8988T (cell line): ENCODE measurements at regions not wholly inside any gene's neighbourhood (a gene's known extent, or its start where the extent isn't known, plus 50 kb on each side); places are given as distances from the start of the nearest gene placed in this dataset.

Experiments used
- DNase-seq: peaks from one replicate; pipeline ENCODE4 v3.0.0; 2011

GRCh38 chr15:62619526-62619925 lies 423.0 kb upstream of the TPM1 start:
- DNase-seq, result no peak

DNA sequence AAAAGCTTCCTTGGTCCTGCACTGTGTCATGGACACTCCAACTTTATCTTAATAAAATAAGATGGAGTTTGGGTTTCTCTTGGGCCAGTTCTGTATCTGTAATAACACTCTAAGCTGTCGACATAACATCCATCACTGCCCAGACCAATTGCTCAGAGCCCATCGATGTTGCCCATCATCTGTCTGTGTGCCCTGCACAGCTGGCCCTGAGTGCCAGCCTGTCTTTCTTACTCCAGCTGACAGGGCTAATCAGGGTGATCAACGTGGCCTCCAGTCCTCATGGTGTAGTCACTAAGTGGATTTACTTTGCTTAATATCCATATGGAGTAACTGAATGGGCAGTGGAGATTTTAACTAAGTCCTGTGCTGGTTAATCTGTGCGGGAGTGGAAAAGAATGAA lies 419.8 kb upstream of the TPM1 start:
- no peak for DNase-seq

GRCh38 chr15:62624547-62625378 lies 417.8 kb upstream of the TPM1 start:
- no peak for DNase-seq

GRCh38 chr15:62625429-62626033 lies 417.0 kb upstream of the TPM1 start:
- no peak for DNase-seq

GRCh38 chr15:62626903-62627302 lies 415.6 kb upstream of the TPM1 start:
- DNase-seq, result no peak

DNA sequence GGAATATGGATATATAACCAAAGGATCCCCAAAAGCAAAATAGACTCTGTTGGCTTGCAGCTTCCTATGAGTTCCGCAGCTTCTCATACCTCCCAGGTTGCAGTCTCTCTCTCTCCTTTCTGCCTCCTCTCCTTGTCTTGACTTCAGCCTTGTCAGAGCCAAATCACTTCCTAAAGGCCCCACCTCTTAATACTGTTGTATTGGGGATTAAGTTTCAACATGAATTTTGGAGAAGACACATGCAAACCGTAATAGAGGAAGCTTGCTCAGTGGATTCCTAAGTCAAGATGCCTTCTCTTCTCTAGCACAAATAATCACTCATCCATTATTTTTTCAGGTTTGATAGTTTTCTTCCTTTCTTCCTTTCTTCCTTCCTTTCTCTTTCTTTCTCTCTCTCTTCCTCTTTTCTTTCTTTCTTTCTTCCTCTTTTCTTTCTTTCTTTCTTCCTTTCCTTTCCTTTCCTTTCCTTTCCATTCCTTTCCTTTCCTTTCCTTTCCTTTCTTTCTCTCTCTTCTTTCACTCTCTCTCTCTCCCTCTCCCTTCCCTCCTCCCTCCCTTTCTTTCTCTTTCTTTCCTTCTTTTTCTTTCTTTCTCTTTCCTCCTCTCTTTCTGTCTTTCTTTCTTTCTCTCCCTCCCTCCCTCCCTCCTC lies 411.3 kb upstream of the TPM1 start:
- no peak for DNase-seq

DNA sequence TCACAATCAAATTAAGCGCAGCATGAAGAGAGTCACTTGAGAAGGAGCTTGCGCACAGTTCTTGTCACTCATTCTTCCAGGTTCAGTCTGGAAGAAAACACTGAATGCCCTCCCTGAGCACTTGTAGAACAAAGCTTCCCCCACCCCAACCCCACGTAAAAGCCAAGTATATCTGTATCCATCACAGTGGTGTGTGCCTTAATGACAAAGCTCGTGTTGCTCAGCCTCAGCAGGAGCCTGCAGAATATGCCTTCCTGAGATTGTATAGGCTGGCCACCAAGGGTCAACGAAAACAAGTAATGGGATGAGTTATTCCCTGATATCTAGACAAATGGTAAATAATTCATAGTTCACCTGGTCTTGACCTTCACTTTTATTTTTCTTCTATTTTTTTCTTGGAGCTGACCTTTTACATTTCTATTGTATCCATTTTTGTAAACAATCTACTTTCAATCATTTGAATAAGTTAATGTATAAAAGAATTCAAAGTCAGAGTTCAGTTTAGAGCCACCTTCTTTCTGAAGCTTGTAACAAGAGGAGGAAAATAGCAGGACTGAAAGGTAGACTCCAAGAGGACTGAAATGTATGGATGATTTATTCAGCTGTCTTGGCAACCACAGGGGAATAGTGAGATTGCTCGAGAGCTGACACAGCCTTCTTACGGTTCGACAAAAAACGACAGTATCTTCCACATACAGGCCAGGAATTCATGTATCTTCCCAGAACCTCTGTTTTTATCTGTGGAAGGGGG lies 405.5 kb upstream of the TPM1 start:
- no peak for DNase-seq

DNA sequence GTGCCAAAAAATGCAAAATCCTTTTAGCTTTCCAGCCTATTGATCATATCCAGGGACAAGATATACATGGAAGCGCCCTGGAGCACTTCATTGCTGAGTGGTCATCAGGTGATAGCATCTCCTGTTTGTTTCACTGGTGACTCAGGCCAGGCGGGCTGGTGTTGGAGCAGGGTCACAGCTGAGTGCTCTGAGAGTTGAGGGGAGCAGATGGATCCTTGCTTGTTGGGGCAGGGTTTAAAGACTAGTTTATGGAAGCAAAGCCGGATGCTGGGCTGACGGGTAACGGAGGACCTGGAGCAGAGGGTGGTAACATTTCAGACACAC lies 405.0 kb upstream of the TPM1 start:
- no peak for DNase-seq

DNA sequence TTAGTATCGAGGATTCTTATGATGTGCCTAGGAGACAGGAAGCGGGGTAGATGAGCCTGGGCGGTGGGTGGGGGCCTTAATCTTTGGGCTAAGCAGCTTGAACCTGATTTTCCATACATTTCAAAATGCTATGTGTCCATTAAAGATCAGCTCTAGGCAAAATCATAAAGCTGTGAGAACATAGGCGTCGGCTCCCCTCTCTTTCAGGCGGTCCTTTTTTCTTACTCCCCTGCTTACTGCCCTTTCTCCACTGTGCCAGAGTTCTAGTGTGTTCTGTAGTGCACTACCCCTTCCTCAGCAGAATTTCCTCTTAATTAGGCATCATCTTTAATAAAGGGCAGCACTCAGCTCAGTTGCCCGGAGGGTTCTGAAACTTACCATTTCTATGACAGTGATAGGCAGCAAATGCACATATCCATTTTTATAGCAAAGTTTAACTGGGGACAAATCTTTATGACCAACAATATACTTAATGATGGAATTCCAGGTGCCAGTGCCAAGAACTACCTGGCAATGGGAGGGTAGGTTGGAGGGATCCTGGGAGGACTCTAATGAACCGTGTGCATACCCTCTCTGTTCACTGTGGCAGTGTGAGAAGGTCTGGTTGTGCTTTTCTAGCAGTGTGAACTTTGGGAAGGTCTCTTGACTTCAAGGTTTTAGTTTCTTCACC lies 404.5 kb upstream of the TPM1 start:
- no peak for DNase-seq

GRCh38 chr15:62639432-62639831 lies 403.1 kb upstream of the TPM1 start:
- DNase-seq, result no peak

DNA sequence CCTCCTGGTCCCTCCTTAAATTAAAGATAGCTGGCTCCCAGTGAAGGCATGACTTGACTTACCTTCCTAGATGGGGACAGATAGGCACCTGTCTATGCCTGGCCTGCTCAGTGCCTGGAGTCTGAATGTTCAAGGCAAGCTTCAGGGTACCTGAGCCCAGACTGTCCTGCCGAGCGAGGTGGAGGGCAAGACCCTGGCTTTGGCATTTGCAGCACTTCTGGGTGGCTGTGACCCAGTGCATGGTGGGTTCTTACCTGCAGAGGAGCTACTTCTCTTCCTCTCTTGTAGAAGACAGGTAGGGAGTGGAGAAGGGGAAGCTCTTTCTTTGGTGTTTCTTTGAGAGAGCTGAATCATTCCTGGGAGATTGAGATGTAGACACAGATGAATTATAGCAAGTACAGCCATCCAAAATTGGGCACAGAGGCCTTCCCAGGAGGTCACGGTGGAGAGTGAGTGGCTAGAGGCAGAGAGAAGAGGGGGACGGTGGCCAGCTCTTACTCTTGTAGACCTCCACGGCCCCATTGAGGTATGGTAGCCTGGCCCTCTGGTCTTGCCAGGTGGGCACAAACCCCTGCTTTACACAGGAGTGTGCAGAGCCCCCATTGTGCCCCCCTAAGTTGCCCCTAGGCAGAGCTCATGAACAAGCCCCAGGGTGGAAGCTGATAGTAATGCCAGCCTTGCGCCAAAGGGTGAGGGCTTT lies 402.5 kb upstream of the TPM1 start:
- no peak for DNase-seq

DNA sequence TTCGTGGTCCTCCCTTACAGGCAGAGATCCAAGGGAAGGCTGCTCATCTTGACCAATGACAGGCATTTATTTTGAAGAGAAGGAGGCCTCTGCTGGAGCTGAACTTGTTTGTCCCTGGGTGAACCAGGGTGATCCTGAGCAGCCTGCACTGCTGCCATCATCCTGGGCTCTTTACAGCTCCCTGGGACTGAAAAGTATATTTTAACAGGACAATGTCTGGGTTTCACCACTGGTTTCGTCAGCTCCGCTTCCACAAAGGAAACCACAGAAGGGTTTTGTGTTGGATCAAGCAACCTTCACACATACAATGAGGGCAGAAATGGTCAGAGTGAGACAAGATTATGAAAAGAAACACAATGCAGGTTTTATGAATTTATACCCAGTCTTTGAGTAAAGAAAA lies 400.7 kb upstream of the TPM1 start:
- DNase-seq, result no peak

DNA sequence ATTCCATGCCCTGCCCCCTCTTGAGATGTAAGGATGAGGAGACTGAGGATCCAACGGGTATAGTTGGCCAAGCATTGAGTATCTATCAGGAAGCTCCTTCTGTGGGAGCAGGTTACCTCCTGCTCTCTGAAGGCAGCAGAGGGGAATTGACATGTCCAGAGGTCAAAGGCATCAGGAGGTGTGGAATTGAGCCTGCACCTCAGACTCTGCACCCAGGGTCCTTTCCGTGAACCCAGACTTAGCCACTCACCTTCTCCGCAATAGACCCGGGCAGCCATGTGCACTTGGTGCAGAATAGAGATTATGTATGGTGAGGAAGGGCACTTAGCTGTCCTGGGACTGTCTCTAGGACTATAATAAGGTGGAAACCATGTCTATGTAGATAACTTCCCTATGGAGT lies 399.0 kb upstream of the TPM1 start:
- no peak for DNase-seq

- DNase-seq, result no peak
Observed at GRCh38 chr15:62644216-62644888, 398.2 kb upstream of the TPM1 start.

- DNase-seq, result no peak
Observed at GRCh38 chr15:62644889-62645742, 397.4 kb upstream of the TPM1 start.

- DNase-seq, result peak; percentile 28
Observed at GRCh38 chr15:62647202-62647842, 395.2 kb upstream of the TPM1 start.

DNA sequence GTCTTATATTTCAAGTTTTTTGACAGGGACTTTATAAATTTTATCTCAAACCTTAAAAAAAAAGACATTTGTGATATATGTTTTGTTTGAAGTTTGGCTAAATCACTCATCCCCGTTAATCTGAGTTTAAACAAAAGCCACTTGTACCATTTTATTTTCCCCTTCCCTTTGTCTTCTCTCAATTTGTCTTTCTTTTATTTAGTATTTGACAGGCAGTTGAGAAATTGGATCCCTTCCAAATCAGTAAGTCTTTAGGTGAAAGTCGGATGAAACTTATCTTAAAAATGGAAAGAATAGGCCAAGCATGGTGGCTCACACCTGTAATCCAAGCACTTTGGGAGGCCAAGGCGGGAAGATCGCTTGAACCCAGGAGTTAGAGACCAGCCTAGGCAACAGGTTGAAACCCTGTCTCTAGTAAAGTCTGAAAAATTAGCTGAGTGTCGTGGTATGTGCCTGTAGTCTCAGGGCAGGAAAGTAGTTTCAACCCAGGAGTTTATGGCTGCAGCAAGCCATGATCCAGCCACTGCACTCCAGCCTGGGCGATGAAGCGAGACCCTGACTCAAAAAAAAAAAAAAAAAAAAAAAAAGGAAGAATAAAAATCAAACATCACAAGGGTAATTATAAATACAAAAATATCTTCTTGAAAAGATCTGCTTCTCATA lies 394.6 kb upstream of the TPM1 start:
- no peak for DNase-seq

DNA sequence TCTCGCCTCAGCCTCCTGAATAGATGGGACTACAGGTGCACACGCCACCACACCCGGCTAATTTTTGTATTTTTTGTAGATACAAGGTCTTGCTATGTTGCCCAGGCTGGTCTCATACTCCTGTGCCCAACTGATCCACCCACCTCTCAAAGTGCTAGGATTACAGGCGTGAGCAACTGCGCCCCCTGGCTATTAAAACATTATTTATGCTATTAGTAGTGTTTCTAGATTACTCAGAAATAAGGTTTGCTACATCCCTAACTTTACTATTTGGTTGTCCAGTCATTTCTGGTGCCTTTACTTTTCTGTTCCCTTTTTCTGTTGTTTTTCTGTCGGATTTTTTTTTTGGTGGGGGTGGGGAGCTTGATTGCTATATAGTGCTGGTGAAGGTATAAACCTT lies 393.6 kb upstream of the TPM1 start:
- DNase-seq, result no peak

GRCh38 chr15:62649793-62650420 lies 392.6 kb upstream of the TPM1 start:
- no peak for DNase-seq
